ENCODE measurements at regions not wholly inside any gene's neighbourhood (a gene's known extent, or its start where the extent isn't known, plus 50 kb on each side); places are given as distances from the start of the nearest gene placed in this dataset.
"Not testable (repeated sequence)": the region's sequence is repeated elsewhere in the genome, so short reads cannot be mapped to it uniquely, and the experiment has no call there.

DNA sequence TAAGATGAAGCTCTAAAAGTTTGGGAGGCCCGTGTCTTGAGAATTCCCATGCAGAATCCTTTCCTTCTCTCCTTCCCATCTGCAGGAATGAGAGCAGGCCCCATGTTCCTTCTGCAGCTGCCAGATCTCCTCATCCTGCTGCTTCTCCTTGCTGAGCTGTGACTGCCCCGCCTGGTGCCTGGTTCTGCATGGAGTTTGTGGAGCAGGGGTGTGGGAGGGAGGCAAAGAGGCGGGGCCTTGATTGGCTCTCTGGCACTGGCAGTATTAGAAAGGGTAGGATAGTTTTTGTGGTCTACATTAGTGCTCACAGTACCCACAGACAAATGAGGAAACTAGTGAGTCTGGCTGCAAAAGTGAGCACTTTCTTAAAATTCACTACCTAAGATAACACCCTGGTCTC, 91.1 kb upstream of the CLPB start:
- ATAC-seq, result no peak
- intact Hi-C loops (cut with micrococcal nuclease), result no loop called here
- peak; percentile 34 for DNase-seq

DNA sequence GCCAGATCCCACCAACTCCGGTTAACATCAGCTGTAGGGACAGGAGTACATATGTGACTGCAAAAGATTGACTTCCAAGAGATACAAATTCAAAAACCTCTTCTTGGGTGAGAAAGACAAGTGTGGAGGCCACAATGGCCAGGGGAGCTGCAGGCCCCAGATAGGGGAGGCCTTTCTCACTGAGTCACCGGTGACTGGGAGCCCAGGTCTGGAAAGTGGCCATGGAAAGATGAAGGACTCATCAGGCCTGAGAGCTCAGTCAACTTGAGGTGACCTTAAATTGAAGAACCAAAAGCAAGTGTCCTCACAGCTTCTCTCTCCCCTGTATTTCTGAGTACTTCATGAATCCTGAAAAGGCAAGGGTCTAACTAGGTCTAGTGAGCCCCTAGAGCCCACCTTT, 90.4 kb upstream of the CLPB start:
- ATAC-seq (no peak), DNase-seq (no peak)
- intact Hi-C loops (cut with micrococcal nuclease), result no loop called here

DNA sequence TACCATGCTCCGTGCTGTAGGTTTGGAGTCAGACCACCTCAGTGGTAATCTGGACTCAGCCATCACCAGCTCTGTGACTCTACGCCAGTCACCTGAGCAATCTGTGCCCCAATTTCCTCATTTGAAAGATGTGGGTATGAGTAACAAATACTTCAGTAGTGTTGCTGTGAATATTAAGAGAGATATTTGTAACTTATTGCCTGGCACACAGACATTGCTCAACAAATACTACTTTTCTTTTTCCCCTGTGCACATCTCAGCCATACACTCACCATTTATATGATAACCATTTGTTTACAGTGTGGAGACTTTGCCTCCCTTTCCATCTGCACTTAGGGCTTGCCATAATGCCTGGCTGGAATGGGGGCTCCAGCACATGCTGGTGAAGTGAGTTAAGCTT, 89.7 kb upstream of the CLPB start:
- no peak for ATAC-seq
- no peak for DNase-seq
- intact Hi-C loops (cut with micrococcal nuclease), result no loop called here

DNA sequence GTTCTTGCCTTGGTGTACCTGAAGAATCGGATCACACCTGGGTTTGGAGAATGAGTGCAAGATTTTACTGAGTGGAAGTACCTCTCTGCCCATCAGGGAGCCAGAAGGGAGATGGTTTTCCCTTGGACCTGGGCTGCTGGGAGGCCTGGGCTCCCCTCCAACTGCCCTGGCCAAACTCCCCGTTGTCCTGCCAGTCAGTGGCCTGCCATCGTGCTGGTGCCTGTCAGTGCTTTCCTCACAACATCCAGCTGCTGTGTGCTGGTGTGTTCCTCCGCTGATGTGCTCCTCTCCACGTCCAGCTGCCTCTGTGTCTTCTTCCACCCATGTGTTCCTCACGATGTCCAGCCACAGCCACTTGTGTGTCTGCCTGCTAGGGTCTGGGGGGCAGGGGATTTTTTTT, 87.9 kb upstream of the CLPB start:
- ATAC-seq (peak; percentile 80), DNase-seq (peak; percentile 59)
- intact Hi-C loops (cut with micrococcal nuclease), result no loop called here

DNA sequence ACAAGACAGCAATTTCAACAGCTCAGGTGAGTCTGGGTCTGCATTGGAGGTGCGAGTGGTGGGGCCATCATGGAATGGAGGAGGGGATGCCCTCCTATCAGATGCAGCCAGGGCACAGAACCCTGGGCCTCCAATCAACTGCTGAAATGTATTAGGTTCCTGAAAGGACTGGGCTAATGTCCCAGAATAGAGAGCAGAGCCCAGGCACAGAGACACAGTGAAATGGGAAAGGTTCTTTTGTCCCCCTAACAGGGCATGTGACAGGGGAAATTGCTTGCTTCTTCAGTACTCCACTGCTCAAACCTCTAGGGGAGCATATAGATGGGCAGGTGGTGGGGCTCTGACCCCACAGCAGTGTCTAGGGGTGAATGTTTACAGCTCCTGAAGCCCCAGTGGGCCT, 87.3 kb upstream of the CLPB start:
- DNase-seq (no peak), ATAC-seq (no peak)
- intact Hi-C loops (cut with micrococcal nuclease), result no loop called here

DNA sequence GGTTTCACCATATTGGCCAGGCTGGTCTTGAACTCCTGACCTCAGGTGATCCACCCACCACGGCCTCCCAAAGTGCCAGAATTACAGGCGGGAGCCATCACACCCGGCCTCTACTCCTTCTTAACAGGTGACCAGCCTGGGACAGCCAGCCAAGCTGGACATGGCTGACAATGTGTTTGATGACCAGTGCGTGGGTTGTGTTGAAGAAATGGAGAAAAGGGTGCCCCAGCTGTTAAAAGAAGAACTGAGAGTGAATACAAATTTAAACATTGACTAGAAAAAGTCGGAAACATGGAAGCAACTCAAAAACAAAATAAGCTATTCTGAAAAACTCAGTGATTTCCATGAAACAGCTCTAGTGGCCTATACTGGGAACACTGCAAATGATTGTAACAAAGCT, 86.5 kb upstream of the CLPB start:
- ATAC-seq, result no peak
- no peak for DNase-seq
- intact Hi-C loops (cut with micrococcal nuclease), result no loop called here

DNA sequence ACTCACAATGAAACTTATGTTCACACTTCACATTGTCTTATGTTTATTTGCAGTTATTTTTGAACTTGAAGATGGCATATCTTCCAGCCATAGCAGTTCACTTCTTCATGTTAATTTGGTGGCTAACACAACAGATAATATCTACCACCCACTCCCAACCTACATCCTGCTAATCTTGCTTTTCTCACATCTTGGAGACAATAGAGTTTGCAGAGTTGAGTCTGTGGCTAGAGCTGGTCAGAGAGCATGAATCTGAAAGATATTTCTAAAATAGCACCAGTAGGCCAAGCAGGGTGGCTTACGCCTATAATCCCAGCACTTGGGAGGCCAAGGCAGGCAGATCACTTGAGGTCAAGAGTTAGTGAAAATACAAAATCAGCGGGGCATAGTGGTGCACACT, 85.6 kb upstream of the CLPB start:
- intact Hi-C loops (cut with micrococcal nuclease); ATAC-seq; DNase-seq: not testable (repeated sequence)

DNA sequence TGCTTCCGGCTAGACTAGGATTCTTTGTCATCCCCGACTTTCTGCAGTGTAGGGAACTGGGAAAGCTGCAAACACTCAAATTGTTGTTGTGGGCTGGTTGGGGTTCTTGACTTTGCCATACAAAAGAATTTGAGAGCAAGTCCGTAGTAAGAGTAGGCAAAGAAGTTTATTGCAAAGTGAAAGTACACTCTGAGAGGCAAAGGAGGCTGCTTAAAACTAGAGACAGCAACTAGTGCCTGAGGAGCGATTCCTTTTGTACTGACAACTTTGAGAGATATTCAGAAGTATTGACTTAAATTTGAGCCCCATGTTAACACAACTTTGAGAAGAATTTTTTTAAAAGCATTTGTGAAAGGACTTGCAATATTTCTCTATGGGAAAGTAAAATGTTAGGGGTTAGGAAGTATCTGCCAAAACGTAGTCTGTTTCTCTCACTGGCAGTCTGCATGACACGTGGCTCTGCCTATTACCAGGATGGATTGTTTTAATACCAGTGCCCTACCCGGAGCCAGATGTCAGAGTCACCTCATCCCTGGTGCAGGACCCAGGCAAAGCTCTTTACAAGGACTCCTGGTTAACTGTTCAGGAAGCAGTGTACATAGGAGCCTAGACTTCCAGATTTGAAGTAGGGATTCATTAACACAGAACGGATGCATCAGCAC, 85.0 kb upstream of the CLPB start:
- intact Hi-C loops (cut with micrococcal nuclease), result no loop called here
- ATAC-seq (peak; percentile 31), DNase-seq (no peak)

DNA sequence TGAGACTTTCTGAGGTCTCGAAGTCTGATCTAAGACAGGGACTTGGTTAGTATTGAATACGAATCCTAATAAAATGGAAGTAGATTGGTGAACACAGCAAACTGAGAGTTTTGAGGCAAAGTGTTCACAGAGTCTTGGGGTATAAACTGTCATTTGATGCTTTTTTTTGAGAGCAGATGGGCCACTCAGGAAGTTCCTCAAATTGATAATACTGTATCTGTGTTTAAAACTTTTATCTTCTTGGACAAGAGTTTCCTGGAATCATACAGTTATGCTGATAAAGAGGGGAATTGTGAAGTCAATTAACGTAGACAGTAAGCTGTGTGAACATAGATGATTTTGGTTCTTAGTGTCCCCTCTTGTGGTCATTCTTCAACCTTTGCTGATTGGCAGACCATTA, 80.0 kb upstream of the CLPB start:
- intact Hi-C loops (cut with micrococcal nuclease), result no loop called here
- no peak for ATAC-seq

DNA sequence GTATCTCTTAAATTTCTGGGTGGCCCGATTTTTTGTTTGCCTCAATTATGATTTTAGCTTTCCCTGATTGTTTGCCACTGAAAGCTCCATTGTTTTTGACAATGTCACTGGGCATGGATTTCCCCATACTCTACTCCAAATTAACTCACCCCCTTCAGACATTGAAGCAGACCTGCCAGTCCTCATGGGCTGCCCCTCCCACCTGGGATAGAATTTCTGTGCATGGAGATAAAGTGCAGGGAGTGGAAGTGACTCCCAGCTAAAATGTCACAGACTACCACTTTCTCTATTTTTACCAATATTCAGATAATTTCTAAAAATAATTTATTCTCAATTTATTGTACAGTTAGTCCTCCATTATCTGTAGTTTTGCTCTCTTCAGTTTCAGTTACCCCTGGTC, 79.1 kb upstream of the CLPB start:
- intact Hi-C loops (cut with micrococcal nuclease), result no loop called here
- no peak for DNase-seq
- no peak for ATAC-seq

More for the DNA sequence above, 80.0 kb upstream of the CLPB start:
- no peak for DNase-seq

DNA sequence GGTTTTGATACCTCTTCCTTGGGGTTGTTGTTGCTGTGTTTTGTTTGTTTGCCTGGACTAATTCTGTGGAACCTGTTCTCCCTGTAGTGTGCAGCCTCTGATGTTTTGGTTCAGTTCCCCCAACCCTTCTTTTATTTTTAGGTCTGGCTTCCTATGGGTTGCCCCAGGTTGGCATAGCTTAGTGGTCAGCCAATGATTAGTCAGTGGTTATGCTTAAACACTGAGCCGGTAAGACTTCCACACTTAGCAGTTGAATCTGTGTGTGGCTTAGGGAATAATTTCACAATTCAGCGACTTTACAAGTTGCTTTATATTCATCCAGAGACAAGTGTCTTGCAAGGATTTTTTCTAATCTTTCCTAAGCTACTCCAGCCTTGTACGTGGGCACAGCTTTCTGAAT, 78.6 kb upstream of the CLPB start:
- DNase-seq (no peak), ATAC-seq (no peak)
- intact Hi-C loops (cut with micrococcal nuclease), result no loop called here

DNA sequence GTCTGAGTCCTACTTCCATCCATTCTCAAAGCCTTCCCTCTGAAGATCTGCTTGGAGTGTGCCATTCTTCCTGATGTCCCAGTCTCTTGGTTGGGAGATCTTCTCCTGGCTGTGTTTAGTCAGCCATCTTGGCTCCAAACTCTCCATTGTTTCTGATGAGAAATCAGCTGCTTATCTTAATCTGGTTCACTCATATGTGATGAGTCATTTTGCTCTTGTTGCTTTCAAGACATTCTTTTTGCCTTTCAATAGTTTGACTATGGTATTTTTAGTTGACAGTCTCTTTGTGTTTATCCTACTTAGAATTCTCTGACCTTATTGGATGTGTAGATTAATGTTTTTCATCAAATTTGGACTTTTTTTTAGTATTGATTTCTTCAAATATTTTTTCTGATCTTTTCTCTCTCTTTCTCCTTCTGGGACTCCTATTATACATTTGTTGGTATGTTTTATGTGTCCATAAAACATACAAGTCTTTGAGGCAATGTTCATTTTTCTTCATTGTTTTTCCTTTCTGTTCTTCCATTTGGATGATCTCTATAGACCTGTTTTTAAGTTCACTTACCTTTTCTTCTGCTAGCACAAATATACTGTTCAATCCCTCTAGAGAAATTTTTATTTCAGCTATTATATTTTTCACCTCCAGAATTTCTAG, 77.2 kb upstream of the CLPB start:
- no peak for ATAC-seq
- no peak for DNase-seq
- intact Hi-C loops (cut with micrococcal nuclease), result no loop called here

DNA sequence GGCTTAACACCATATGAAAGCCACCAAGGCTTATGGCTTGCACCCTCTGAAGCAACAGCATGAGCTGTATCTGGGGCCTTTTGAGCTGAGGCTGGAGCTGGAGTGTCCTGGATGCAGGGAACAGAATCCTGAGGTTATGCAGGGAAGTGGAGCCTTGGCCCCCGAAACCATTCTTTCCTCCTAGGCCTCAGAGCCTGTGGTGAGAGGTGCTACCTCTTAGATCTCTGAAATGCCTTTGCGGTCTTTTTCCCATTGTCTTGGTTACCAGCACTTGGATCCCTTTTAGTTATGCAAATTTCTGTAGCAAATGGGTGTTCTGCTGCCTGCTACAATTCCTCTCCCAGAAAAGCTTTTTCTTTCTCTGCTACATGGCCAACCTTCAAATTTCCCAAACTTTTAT, 72.7 kb upstream of the CLPB start:
- ATAC-seq, result no peak
- intact Hi-C loops (cut with micrococcal nuclease), result no loop called here
- no peak for DNase-seq

DNA sequence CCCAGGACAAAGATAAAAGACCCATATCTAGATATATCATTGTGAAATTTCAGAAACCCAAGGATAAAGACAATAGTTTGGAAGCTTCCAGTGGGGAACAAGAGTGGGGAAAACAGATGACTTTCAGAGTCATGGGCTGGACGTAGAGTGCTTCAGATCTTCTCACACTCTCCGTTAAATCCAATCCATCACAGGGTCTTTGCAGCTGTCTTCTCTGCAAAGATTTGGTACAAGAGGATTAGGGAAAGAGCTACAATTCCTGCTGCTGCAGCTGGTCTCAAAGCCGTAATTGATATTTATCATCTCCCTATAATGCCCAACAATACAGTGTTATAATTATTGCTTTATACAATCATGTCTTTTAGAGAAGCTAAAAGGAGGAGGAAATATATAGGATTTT, 63.4 kb upstream of the CLPB start:
- ATAC-seq (no peak), DNase-seq (no peak)
- intact Hi-C loops (cut with micrococcal nuclease), result no loop called here

DNA sequence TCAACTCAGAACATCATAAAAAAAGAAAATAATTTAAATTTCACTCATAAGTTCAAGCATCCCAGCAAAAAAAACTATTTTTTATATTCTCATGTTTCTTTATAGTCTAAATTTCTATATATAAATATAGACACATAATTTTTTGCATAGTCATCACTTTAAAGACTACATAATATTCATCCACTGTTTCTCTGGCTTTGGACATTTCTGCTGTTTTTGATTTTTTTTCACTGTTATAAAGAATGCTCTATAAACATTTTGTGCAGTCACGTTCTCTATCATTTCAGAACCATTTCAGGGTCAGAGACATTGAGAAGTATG, 59.7 kb upstream of the CLPB start:
- intact Hi-C loops (cut with micrococcal nuclease), result no loop called here
- no peak for DNase-seq
- ATAC-seq, result no peak

DNA sequence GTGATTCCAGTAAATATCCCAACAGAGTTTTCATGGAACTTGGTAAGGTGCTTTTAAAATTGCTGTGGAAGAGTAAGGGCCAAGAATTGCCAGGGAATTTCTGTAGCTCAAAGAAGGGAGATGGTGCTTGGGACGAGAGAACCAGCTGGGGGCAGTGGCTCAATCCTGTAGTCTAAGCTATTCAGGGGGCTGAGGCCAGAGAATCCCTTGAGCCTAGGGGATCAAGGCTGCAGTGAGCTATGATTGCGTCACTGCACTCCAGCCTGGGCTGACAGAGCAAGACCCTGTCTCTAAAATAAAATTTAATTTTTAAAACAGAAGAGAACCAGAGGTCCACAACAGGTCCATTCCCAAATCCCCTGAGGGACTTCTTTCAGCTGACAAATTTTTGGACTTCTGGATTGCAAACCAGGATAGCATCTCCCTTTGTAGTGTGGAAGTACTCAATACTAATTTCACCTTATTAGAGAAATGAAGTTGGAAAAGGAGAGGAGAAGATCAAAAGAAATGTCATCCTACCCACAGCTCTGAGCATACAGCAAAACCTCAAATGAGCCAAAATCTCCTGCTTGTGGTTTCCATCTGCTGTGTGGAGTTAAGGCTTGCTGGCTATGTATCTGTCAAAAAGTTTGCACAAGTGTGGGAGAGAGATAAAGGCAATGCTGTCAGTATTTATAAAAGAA, 59.2 kb upstream of the CLPB start:
- DNase-seq, result no peak
- ATAC-seq, result no peak
- intact Hi-C loops (cut with micrococcal nuclease), result no loop called here

DNA sequence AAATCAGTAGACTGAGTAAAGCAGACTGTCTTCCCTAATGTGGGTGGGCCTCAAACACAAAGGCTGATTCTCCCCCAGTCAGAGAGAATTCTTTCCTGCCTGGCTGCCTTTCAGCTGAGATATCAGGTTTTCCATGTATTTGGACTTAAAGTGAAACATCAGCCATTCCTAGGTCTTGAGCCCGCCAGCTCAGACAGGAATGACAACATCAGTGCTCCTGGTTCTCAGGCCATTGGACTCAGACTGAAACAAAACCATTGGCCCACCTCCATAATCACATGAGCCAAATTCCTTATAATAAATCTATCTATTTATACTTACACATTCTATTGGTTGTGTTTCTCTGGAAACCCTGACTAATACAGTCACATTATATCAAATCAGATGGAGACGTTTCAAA, 56.7 kb upstream of the CLPB start:
- intact Hi-C loops (cut with micrococcal nuclease), result no loop called here
- ATAC-seq (no peak), DNase-seq (no peak)
